HG03196 (cell line): ENCODE measurements at regions not wholly inside any gene's neighbourhood (a gene's known extent, or its start where the extent isn't known, plus 50 kb on each side); places are given as distances from the start of the nearest gene placed in this dataset.
"Not testable (repeated sequence)": the region's sequence is repeated elsewhere in the genome, so short reads cannot be mapped to it uniquely, and the experiment has no call there.

ENCODE experiments used
- ATAC-seq: cut with Tn5 transposase; IDR thresholded peaks from one replicate; pipeline ENCODE4 v1.9.1; 2021; ENCODE audit not compliant: unreplicated experiment

- no peak for ATAC-seq
Observed at GRCh38 chr21:25171438-25171837, 435.8 kb downstream of the MRPL39 start.

GRCh38 chr21:25170681-25171080 lies 436.6 kb downstream of the MRPL39 start:
- no peak for ATAC-seq

DNA sequence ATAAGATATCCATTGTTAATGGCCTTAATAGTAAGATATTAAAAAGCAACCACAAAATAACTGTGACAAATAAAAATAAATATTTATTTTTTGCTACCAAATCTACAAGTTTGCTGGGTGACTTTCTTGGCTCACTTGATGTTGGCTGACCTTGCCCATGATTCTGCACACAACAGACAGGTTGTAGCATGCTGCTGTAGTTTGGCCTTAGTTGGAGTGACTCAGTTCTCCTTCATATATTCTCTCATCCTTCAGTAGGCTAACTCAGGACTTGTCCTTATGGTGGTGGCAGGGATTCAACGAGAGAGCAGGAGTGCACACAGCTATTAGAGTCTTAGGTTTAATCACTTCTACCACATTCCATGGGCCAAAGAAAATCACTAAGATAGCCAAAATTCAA lies 437.9 kb downstream of the MRPL39 start:
- ATAC-seq: no peak

DNA sequence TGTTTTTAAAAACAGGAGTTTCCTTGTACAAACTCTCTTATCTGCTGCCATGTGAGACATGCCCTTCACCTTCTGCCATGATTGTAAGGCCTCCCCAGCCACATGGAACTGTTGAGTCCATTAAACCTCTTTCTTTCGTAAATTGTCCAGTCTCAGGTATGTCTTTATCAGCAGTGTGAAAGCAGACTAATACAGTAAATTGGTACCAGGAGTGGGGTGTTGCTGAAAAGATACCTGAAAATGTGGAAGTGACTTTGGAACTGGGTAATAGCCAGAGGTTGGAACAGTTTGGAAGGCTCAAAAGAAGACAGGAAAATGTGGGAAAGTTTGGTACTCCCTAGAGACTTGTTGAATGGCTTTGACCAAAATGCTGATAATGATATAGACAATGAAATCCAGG lies 440.4 kb downstream of the MRPL39 start:
- ATAC-seq: not testable (repeated sequence)

DNA sequence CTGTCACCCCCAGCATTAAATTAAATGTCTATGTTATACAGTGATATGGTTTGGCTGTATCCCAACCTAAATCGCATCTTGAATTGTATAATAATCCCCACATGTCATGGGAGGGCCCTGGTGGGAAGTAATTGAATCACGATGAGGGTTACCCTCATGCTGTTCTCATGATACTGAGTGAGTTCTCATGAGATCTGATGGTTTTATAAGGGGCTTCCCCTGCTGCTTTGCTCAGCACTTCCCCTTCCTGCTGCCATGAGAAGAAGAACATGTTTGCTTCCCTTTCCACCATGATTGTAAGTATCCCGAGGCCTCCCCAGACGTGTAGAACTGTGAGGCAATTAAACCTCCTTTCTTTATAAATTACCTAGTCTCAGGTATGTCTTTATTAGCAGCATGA lies 445.7 kb downstream of the MRPL39 start:
- no peak for ATAC-seq

DNA sequence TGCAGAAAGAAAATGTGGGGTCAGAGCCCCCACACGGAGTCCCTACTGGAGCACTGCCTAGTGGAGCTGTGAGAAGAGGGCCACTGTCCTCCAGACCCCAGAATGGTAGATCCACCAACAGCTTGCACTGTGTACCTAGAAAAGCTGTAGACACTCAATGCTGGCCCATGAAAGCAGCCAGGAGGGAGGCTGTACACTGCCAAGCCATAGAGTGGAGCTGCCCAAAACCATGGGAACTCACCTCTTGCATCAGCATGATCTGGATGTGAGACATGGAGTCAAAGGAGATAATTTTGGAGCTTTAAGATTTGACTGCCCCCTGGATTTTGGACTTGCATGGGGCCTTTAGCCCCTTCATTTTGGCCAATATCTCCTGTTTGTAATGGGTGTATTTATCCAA lies 452.3 kb downstream of the MRPL39 start:
- ATAC-seq: not testable (repeated sequence)

- ATAC-seq: no peak
Observed at GRCh38 chr21:25149022-25149421, 458.3 kb downstream of the MRPL39 start.

- ATAC-seq: no peak
Observed at GRCh38 chr21:25139414-25139813, 467.9 kb downstream of the MRPL39 start.

- ATAC-seq: no peak
Observed at GRCh38 chr21:25133939-25134338, 473.3 kb downstream of the MRPL39 start.

DNA sequence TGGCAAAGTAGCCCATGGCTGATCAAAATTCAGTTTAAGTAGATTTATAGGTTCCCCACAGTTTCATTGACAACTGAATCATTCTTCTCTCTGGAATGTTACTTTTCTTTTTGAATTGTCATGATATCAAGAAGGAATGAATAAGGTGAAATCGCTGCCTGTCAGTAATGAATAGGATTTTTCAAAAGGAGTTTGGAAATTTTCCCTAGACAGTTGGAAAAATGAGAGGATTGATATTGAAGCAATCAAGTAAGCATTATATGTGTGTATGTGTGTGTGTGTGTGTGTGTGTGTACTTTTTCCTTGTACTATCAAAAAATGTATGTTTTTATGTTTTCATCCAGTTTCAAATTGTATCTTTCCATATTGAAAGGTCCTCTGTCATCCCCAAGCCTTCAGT lies 479.5 kb downstream of the MRPL39 start:
- no peak for ATAC-seq

DNA sequence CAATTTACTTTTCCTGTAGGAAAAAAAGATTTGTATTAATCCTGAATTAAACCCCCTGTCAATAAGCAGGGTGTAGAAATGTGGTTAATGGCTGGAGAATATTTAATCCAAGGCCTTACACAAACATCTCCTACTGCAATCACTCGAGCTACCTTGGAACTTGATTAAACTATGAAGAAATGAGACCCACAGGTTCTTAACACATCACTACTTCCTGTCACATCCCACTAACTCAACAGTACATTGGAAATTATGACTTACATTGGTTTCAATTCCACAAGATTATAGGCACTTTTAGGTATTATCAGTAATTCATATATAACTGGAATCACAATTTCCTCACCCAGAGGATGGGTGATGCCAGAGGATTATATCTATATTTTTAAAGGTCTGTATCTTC lies 480.3 kb downstream of the MRPL39 start:
- ATAC-seq: no peak

DNA sequence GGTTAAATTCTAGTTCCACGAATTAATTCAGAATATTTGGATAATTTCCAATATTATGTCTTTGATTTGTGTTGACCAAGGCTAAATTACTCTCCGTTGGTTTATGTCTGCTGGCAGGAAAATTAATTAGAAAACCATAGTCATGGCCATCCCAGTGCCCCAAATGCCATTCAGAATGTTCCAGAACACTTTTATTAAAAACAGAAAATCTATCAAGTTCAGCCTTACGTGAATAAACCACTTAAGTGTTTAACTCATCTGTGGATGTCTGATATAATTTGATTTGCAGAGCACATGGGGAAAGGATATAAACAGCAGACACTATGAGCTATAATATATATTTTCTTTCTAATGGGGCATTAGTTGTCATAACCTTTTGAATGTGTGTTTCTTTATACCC lies 480.7 kb downstream of the MRPL39 start:
- ATAC-seq: no peak

DNA sequence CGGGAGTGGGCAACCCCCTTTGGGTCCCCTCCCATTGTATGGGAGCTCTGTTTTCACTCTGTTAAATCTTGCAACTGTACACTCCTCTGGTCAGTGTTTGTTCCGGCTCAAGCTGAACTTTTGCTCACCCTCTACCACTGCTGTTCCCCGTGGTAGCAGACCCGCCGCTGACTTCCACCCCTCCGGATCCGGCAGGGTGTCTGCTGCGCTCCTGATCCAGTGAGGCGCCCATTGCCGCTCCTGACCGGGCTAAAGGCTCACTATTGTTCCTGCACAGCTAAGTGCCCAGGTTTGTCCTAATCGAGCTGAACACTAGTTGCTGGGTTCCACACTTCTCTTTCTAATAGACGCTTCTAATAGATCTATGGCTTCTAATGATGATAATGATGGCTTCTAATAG lies 488.6 kb downstream of the MRPL39 start:
- no peak for ATAC-seq

- peak; percentile 71 for ATAC-seq
Observed at GRCh38 chr21:25115021-25115420, 492.3 kb downstream of the MRPL39 start.

DNA sequence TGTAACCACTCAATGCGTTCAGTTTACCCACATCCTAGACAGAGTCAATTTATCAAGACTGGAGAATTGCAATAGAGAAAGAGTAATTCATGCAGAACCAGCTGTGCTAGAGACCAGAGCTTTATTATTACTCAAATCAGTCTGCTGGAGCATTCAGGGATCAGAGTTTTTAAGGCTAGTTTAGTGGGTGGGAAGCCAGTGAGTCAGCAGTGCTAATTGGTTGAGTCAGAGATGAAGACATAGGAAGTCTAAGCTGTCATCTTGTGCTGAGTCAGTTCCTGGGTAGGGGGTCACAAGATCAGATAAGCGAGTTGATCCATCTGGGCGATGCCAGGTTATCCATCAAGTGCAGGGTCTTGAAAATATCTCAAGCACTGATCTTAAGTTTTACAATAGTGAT lies 499.6 kb downstream of the MRPL39 start:
- ATAC-seq: no peak

DNA sequence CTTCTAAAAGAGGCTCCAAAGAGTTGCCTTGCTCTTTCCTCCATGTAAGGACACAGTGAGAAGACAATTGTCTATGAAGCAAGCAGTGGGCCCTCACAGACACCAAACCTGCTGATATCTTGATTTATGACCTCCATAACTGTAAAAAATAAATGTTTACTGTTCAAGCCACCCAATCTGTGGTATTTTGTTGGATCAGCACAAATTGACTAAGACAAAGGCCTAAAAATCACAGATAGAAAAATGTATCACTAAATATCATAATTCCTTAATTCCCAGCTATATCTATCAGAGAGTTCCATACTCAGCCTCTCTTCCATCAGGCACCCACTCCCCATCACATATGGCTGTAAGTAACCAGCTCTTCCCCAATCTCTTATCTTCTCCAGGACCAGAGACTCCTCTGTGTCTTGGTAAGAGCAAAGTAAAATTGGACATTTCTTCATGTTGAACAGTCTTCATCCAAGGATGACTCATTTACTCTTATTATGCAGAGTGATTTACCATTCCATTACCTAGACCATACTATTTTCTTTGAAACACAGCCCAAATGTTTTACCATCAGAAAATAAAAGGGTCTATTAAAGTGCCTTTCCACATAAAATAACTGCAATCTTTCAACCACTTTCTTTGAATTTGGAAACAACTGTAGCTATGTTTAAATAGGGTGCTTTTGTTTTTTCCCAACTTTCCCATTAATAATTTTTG lies 503.6 kb downstream of the MRPL39 start:
- ATAC-seq: no peak

- no peak for ATAC-seq
Observed at GRCh38 chr21:25097648-25098047, 509.6 kb downstream of the MRPL39 start.

DNA sequence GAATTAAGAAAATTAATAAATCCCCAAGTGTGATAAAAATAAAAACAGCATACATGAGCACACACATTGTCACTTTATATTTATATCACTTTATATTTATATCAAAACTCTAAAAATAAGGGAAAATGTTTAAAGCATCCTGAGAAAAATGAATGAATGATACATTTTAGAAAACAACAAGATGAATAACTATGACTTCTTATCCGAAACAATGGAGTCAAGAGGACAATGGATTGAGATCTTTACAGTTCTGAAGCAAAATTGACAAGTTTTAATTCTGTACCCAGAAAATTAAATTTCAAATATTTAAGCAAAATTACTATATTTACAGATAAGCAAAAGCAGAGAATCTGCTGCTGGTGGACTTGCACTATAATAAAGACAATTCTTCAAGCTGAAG lies 512.6 kb downstream of the MRPL39 start:
- ATAC-seq: no peak

DNA sequence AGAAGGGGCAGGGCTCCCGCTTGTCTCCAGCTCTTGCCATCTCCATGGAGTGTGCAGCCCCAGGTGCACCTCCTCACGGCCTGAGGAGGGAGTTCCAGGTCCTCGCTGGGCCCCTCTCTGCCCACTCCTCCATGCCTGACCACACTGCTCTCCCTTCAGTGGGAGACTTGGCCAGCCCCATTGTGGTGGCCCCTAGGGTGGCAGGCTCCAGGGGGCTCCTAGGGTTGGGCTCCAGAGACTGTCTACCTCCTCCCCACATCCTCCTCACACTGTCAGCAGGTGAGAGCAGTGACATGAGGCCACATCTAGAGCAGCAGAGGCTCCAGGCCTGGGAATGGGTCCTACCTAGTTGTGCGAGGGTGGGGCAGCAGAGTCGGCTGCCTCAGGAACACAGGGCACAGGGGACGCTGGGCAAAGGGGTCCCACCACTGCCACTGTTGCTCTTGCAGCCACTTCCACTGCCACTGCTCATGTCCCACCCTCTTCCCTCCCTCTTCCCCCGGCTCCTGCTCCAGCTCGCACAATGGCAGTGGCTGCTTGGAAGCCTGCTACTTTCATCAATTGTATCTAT lies 514.8 kb downstream of the MRPL39 start:
- no peak for ATAC-seq

DNA sequence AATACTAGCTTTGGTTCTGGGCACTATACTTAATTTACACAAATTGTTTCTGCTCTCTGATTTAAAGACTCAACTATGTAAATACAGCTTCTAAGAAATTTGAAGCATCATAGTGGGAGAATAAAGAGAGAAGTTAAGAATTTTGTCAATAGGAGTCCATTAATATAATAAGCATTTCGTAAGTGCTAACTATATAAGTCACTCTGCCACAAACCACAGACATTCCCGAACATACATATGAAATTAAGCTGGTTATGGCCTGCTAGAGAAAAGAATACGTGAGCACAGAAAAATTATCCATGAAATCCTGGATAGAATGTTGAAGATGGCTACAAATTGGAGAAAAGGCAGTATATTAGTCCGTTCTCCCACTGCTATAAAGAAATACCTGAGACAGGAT lies 526.2 kb downstream of the MRPL39 start:
- ATAC-seq: no peak

- ATAC-seq: no peak
Observed at GRCh38 chr21:25080661-25081060, 526.6 kb downstream of the MRPL39 start.

GRCh38 chr21:25080141-25080540 lies 527.1 kb downstream of the MRPL39 start:
- ATAC-seq: no peak

GRCh38 chr21:25079053-25079452 lies 528.2 kb downstream of the MRPL39 start:
- ATAC-seq: no peak
